ENCODE measurements at regions not wholly inside any gene's neighbourhood (a gene's known extent, or its start where the extent isn't known, plus 50 kb on each side); places are given as distances from the start of the nearest gene placed in this dataset.

DNA sequence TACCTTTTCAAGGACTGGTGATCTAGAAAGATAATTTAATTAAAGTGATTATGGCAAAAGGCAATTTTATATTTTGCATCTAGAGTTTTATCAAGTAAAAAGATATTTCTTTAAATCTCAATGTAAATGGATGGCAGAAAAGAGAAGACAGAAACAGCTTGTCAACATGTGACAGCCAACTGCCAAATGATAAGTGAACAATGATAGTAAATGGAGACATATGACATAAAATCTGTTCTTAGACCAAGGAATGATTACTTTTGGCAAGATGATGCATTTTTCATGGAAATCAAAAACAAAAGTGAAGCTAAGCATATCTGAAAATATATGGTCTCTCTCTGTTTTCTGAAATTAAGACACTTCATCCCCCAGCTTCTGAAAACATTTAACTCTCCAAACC, 1730.7 kb upstream of the FLRT2 start:
- H3K9me3 Mint-ChIP-seq, result peaks cover 6% of the 10 kb centered on the region
- no peaks in the 10 kb centered on the region for H3K4me1 ChIP-seq (ENCODE audit: insufficient read depth, low read length)
- no peak overlapping the region for H3K27ac ChIP-seq (ENCODE audit: low read depth in 1 of 2, low read length in 2 of 2)
- H3K4me1 Mint-ChIP-seq (ENCODE audit: low read depth), result no peaks in the 10 kb centered on the region
- H3K27me3 ChIP-seq (ENCODE audit: control insufficient read depth in 1 of 2, insufficient read depth in 2 of 2, low read length in 2 of 2), result no peaks in the 10 kb centered on the region
- POLR2A ChIA-PET, result no interaction called here
- no peak overlapping the region for H3K4me3 Mint-ChIP-seq
- no peak overlapping the region for H3K4me3 ChIP-seq (ENCODE audit: low read length)
- CTCF ChIA-PET, result no interaction called here
- DNase-seq (no peak), ATAC-seq (ENCODE audit: poor library complexity) (no peak)
- H3K36me3 Mint-ChIP-seq (ENCODE audit: low read depth), result no peaks in the 10 kb centered on the region
- TF ChIP-seq, protein P1, sequence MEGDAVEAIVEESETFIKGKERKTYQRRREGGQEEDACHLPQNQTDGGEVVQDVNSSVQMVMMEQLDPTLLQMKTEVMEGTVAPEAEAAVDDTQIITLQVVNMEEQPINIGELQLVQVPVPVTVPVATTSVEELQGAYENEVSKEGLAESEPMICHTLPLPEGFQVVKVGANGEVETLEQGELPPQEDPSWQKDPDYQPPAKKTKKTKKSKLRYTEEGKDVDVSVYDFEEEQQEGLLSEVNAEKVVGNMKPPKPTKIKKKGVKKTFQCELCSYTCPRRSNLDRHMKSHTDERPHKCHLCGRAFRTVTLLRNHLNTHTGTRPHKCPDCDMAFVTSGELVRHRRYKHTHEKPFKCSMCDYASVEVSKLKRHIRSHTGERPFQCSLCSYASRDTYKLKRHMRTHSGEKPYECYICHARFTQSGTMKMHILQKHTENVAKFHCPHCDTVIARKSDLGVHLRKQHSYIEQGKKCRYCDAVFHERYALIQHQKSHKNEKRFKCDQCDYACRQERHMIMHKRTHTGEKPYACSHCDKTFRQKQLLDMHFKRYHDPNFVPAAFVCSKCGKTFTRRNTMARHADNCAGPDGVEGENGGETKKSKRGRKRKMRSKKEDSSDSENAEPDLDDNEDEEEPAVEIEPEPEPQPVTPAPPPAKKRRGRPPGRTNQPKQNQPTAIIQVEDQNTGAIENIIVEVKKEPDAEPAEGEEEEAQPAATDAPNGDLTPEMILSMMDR (IDR thresholded peaks at IDR 0.05), result no peak
- H3K36me3 ChIP-seq (ENCODE audit: insufficient read depth, low read length), result no peaks in the 10 kb centered on the region
- peaks cover 0 to 4% of the 10 kb centered on the region in 2 experiments for H3K9me3 ChIP-seq (ENCODE audit: control insufficient read depth in 1 of 2, insufficient read depth in 1 of 2, low read length in 2 of 2)
- H3K27ac Mint-ChIP-seq, result no peak overlapping the region
- no peaks in the 10 kb centered on the region for H3K27me3 Mint-ChIP-seq
- intact Hi-C loops (cut with DNase I, micrococcal nuclease), result no loop called here

DNA sequence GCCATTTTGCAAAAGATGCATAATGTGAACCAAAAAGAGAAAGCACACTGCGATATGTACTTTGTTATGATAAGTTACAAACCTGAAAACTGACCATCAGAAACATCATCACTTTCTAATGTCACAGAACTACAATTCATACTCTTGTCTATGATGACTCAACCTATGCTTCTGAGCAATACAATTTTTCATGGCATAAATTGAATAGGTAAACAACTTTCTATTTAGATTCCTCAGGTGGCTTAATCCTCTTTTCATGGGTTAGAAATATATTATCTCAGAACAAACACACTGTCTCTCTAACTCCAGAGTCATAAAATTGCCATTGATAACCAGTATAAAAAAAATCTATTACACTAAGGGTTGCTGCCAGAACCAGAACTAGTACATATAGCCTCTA, 1715.0 kb upstream of the FLRT2 start:
- H3K4me3 Mint-ChIP-seq, result no peak overlapping the region
- Histone ChIP-seq H3K36me3 (ENCODE audit: insufficient read depth, low read length) (no peaks in the 10 kb centered on the region), H3K27me3 (ENCODE audit: control insufficient read depth in 1 of 2, insufficient read depth in 2 of 2, low read length in 2 of 2) (no peaks in the 10 kb centered on the region), H3K9me3 (ENCODE audit: control insufficient read depth in 1 of 2, insufficient read depth in 1 of 2, low read length in 2 of 2) (peaks cover 0 to 4% of the 10 kb centered on the region in 2 experiments), H3K4me3 (ENCODE audit: low read length) (no peak overlapping the region), H3K4me1 (ENCODE audit: insufficient read depth, low read length) (no peaks in the 10 kb centered on the region), H3K27ac (ENCODE audit: low read depth in 1 of 2, low read length in 2 of 2) (no peak overlapping the region)
- no peak overlapping the region for H3K27ac Mint-ChIP-seq
- ChIA-PET CTCF (no interaction called here), POLR2A (no interaction called here)
- peaks cover 5% of the 10 kb centered on the region for H3K9me3 Mint-ChIP-seq
- no peaks in the 10 kb centered on the region for H3K27me3 Mint-ChIP-seq
- H3K36me3 Mint-ChIP-seq (ENCODE audit: low read depth), result no peaks in the 10 kb centered on the region
- no peaks in the 10 kb centered on the region for H3K4me1 Mint-ChIP-seq (ENCODE audit: low read depth)
- TF ChIP-seq, protein P1 (IDR thresholded peaks at IDR 0.05), result no peak
- DNase-seq (no peak), ATAC-seq (ENCODE audit: poor library complexity) (no peak)
- intact Hi-C loops (cut with DNase I, micrococcal nuclease), result no loop called here

DNA sequence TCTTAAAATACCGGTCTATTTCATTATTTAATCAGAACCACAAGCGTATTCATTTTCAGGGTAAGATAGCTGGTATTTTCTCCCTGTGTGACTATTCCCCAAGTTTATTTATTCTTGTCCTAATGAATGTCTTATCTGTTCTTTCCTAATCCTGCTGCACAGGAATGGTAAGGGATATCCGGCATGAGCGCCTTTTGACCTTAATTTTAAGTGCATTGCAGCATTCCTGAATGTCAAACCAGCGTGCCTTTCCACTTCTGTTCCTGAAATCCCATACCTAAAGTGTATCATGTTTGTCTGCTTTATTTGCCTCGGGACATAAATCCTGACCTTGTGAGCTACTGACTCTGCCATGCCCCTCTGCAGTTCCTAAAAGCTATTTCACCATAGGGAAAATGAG, 1713.2 kb upstream of the FLRT2 start:
- TF ChIP-seq, protein P1 (IDR thresholded peaks at IDR 0.05), result no peak
- POLR2A ChIA-PET, result no interaction called here
- intact Hi-C loops (cut with DNase I, micrococcal nuclease), result no loop called here

More for the DNA sequence above, 1713.2 kb upstream of the FLRT2 start:
- Histone ChIP-seq H3K4me3 (ENCODE audit: low read length) (no peak overlapping the region), H3K4me1 (ENCODE audit: insufficient read depth, low read length) (no peaks in the 10 kb centered on the region), H3K27me3 (ENCODE audit: control insufficient read depth in 1 of 2, insufficient read depth in 2 of 2, low read length in 2 of 2) (no peaks in the 10 kb centered on the region), H3K27ac (ENCODE audit: low read depth in 1 of 2, low read length in 2 of 2) (no peak overlapping the region), H3K9me3 (ENCODE audit: control insufficient read depth in 1 of 2, insufficient read depth in 1 of 2, low read length in 2 of 2) (peaks cover 0 to 8% of the 10 kb centered on the region in 2 experiments), H3K36me3 (ENCODE audit: insufficient read depth, low read length) (no peaks in the 10 kb centered on the region)
- ATAC-seq (ENCODE audit: poor library complexity) (no peak), DNase-seq (no peak)
- Mint-ChIP-seq H3K27me3 (no peaks in the 10 kb centered on the region), H3K9me3 (peaks cover 8% of the 10 kb centered on the region), H3K4me3 (no peak overlapping the region), H3K4me1 (ENCODE audit: low read depth) (no peaks in the 10 kb centered on the region), H3K27ac (no peak overlapping the region), H3K36me3 (ENCODE audit: low read depth) (no peaks in the 10 kb centered on the region)
- CTCF ChIA-PET, result no interaction called here

All from CD4-positive, alpha-beta T cell (primary cell).